HL-60/S4 (cell line): ENCODE measurements at regions not wholly inside any gene's neighbourhood (a gene's known extent, or its start where the extent isn't known, plus 50 kb on each side); places are given as distances from the start of the nearest gene placed in this dataset.
"Not testable (repeated sequence)": the region's sequence is repeated elsewhere in the genome, so short reads cannot be mapped to it uniquely, and the experiment has no call there.

Experiments used
- in situ Hi-C: fragments of 300-500 bp; cut with MboI; formaldehyde crosslinking; loops from 2 replicates; pipeline ENCODE4 v1.14.3; 2022; ENCODE audit warnings: low sequenced_read_pairs

- in situ Hi-C loops, result no loop called here
Measured at GRCh38 chr18:41639218-41639617, 315.8 kb upstream of the PIK3C3 start.

GRCh38 chr18:41631723-41632285 lies 323.2 kb upstream of the PIK3C3 start:
- in situ Hi-C loops, result not testable (repeated sequence)

- in situ Hi-C loops, result no loop called here
Measured at GRCh38 chr18:41630232-41630886, 324.7 kb upstream of the PIK3C3 start.

GRCh38 chr18:41624460-41624859 lies 330.6 kb upstream of the PIK3C3 start:
- in situ Hi-C loops, result no loop called here

GRCh38 chr18:41621177-41621576 lies 333.9 kb upstream of the PIK3C3 start:
- in situ Hi-C loops, result no loop called here

GRCh38 chr18:41618147-41618546 lies 336.9 kb upstream of the PIK3C3 start:
- in situ Hi-C loops, result no loop called here

- in situ Hi-C loops, result no loop called here
Measured at GRCh38 chr18:41617647-41618046, 337.4 kb upstream of the PIK3C3 start.

GRCh38 chr18:41613003-41613609 lies 341.9 kb upstream of the PIK3C3 start:
- in situ Hi-C loops, result no loop called here

- in situ Hi-C loops, result no loop called here
Measured at GRCh38 chr18:41604964-41605363, 350.1 kb upstream of the PIK3C3 start.

GRCh38 chr18:41602034-41602433 lies 353.0 kb upstream of the PIK3C3 start:
- in situ Hi-C loops, result no loop called here

GRCh38 chr18:41600693-41601391 lies 354.2 kb upstream of the PIK3C3 start:
- in situ Hi-C loops, result no loop called here

GRCh38 chr18:41599466-41599865 lies 355.6 kb upstream of the PIK3C3 start:
- in situ Hi-C loops, result no loop called here

GRCh38 chr18:41594582-41594981 lies 360.5 kb upstream of the PIK3C3 start:
- in situ Hi-C loops, result no loop called here

- in situ Hi-C loops, result no loop called here
Measured at GRCh38 chr18:41593171-41593675, 361.8 kb upstream of the PIK3C3 start.

GRCh38 chr18:41587976-41588375 lies 367.1 kb upstream of the PIK3C3 start:
- in situ Hi-C loops, result no loop called here

GRCh38 chr18:41585512-41585911 lies 369.5 kb upstream of the PIK3C3 start:
- in situ Hi-C loops, result no loop called here

- in situ Hi-C loops, result no loop called here
Measured at GRCh38 chr18:41579185-41579584, 375.8 kb upstream of the PIK3C3 start.

GRCh38 chr18:41577529-41577928 lies 377.5 kb upstream of the PIK3C3 start:
- in situ Hi-C loops, result no loop called here

GRCh38 chr18:41576643-41577042 lies 378.4 kb upstream of the PIK3C3 start:
- in situ Hi-C loops, result no loop called here

GRCh38 chr18:41569867-41570266 lies 385.2 kb upstream of the PIK3C3 start:
- in situ Hi-C loops, result no loop called here

GRCh38 chr18:41561961-41562360 lies 393.1 kb upstream of the PIK3C3 start:
- in situ Hi-C loops, result no loop called here

GRCh38 chr18:41558715-41559114 lies 396.3 kb upstream of the PIK3C3 start:
- in situ Hi-C loops, result no loop called here
